IMR-90 (cell line): ENCODE measurements at regions not wholly inside any gene's neighbourhood (a gene's known extent, or its start where the extent isn't known, plus 50 kb on each side); places are given as distances from the start of the nearest gene placed in this dataset.

Experiments used
- ATAC-seq: fragments of 200-7000 bp; cut with Tn5 transposase; 2 replicates; pipeline ENCODE4 v1.9.1; 2020; ENCODE audit warnings: low read depth, mild to moderate bottlenecking, moderate library complexity
- BruUV-seq: library from RNA; stranded (reverse); fragments of 400-500 nt; replicated peaks from 2 replicates; lab custom pipeline; 2021; lab: Mats Ljungman, UMichigan
- CTCF ChIA-PET: fragments of 300-600 bp; formaldehyde crosslinking; extraction: SDS; loops from one replicate; lab custom pipeline; 2021; ENCODE audit warnings: antibody characterized with exemption; lab: Yijun Ruan, JAX
- POLR2A ChIA-PET: fragments of 300-600 bp; sonication (Branson Sonifier 250); formaldehyde crosslinking; loops from one replicate; lab custom pipeline; 2022; ENCODE audit warnings: antibody characterized with exemption; ENCODE audit not compliant: unreplicated experiment; lab: Charles Lee
- DNase-seq: peaks from one replicate; pipeline ENCODE4 v3.0.0; 2013
- H2AFZ ChIP-seq: replicated peaks from 2 replicates; pipeline ENCODE3; 2013; ENCODE audit warnings: low read length, mild to moderate bottlenecking; ENCODE audit not compliant: poor library complexity
- H2AK5ac ChIP-seq: 2 replicates; pipeline ENCODE4 v1.6.1; 2013; ENCODE audit warnings: low read depth, low read length, inconsistent platforms
- H2AK9ac ChIP-seq: replicated peaks from 2 replicates; pipeline ENCODE3; 2013; ENCODE audit warnings: mild to moderate bottlenecking, low read depth, low read length, moderate library complexity; ENCODE audit not compliant: poor library complexity
- H2BK120ac ChIP-seq: 2 replicates; pipeline ENCODE4 v1.6.1; 2013; ENCODE audit warnings: low read depth, low read length, inconsistent platforms
- H2BK15ac ChIP-seq: 3 replicates; pipeline ENCODE4 v1.6.1; 2013; ENCODE audit warnings: low read depth, low read length, inconsistent platforms
- H2BK20ac ChIP-seq: 2 replicates; pipeline ENCODE4 v1.6.1; 2013; ENCODE audit warnings: low read depth, mild to moderate bottlenecking, inconsistent platforms, low read length, moderate library complexity
- H2BK5ac ChIP-seq: 2 replicates; pipeline ENCODE4 v1.6.1; 2013; ENCODE audit warnings: mild to moderate bottlenecking, low read depth, low read length, inconsistent platforms; ENCODE audit not compliant: poor library complexity, severe bottlenecking
- H3K14ac ChIP-seq: replicated peaks from 2 replicates; pipeline ENCODE4 v1.6.1; 2013; ENCODE audit warnings: low read depth, low read length, inconsistent platforms
- H3K18ac ChIP-seq: 2 replicates; pipeline ENCODE4 v1.6.1; 2013; ENCODE audit warnings: low read depth, low read length, control low read depth
- H3K23ac ChIP-seq: 2 replicates; pipeline ENCODE4 v1.6.1; 2013; ENCODE audit warnings: low read depth, low read length, inconsistent platforms
- H3K27ac ChIP-seq: 2 replicates; pipeline ENCODE4 v1.5.1; 2013; ENCODE audit warnings: mild to moderate bottlenecking, control low read depth, low read length; ENCODE audit not compliant: insufficient read depth
- H3K27me3 ChIP-seq: 2 replicates; pipeline ENCODE4 v1.6.1; 2013; ENCODE audit warnings: low read length; ENCODE audit not compliant: control insufficient read depth, insufficient read depth
- H3K36me3 ChIP-seq: 2 replicates; pipeline ENCODE4 v1.6.1; 2013; ENCODE audit warnings: low read length, mixed read lengths; ENCODE audit not compliant: control insufficient read depth, insufficient read depth
- H3K4ac ChIP-seq: 2 replicates; pipeline ENCODE4 v1.6.1; 2013; ENCODE audit warnings: low read depth, low read length, inconsistent platforms
- H3K4me1 ChIP-seq: 2 replicates; pipeline ENCODE4 v1.6.1; 2013; ENCODE audit warnings: low read length, mixed read lengths; ENCODE audit not compliant: control insufficient read depth, insufficient read depth
- H3K4me2 ChIP-seq: 2 replicates; pipeline ENCODE4 v1.6.1; 2013; ENCODE audit warnings: low read depth, mild to moderate bottlenecking, control low read depth, low read length, moderate library complexity
- H3K4me3 ChIP-seq: 2 replicates; pipeline ENCODE4 v1.5.1; 2013; ENCODE audit warnings: low read depth, mild to moderate bottlenecking, control low read depth, low read length, moderate library complexity; ENCODE audit not compliant: insufficient read depth
- H3K56ac ChIP-seq: 2 replicates; pipeline ENCODE4 v1.6.1; 2013; ENCODE audit warnings: low read length, inconsistent platforms; ENCODE audit not compliant: insufficient read depth; ENCODE audit errors: extremely low read depth
- H3K79me1 ChIP-seq, 2 experiments: 2 replicates each; pipeline ENCODE4 v1.6.1; 2013; ENCODE audit warnings: low read length in 2 of 2, inconsistent platforms in 1 of 2, low read depth in 1 of 2
- H3K9ac ChIP-seq: 2 replicates; pipeline ENCODE4 v1.6.1; 2013; ENCODE audit warnings: low read depth, low read length, control low read depth
- H3K9me1 ChIP-seq: 2 replicates; pipeline ENCODE4 v1.6.1; 2013; ENCODE audit warnings: low read length, inconsistent platforms; ENCODE audit not compliant: insufficient read depth
- H3K9me3 ChIP-seq: 2 replicates; pipeline ENCODE4 v1.6.1; 2013; ENCODE audit warnings: low read length; ENCODE audit not compliant: control insufficient read depth, insufficient read depth
- H4K20me1 ChIP-seq: 2 replicates; pipeline ENCODE4 v1.6.1; 2013; ENCODE audit warnings: low read length, inconsistent platforms; ENCODE audit not compliant: insufficient read depth
- H4K5ac ChIP-seq: 2 replicates; pipeline ENCODE4 v1.6.1; 2013; ENCODE audit warnings: mild to moderate bottlenecking, low read depth, low read length, control low read depth
- H4K8ac ChIP-seq, 2 experiments: 2 replicates each; pipeline ENCODE4 v1.6.1; 2013; ENCODE audit warnings: low read depth in 2 of 2, low read length in 2 of 2, control low read depth in 1 of 2, inconsistent platforms in 1 of 2
- H4K91ac ChIP-seq: 2 replicates; pipeline ENCODE4 v1.6.1; 2013; ENCODE audit warnings: low read depth, low read length, inconsistent platforms; ENCODE audit not compliant: insufficient read depth
- CEBPB ChIP-seq: IDR thresholded peaks from 2 replicates; pipeline ENCODE4 v1.6.1; 2012; ENCODE audit warnings: low read depth, low read length, improper control_type of control experiment
- MAFK ChIP-seq: IDR thresholded peaks from 2 replicates; pipeline ENCODE4 v1.6.1; 2012; ENCODE audit warnings: low read depth, low read length, improper control_type of control experiment
- MAZ ChIP-seq: IDR thresholded peaks from 2 replicates; pipeline ENCODE4 v1.6.1; 2012; ENCODE audit warnings: low read depth, mild to moderate bottlenecking, low read length, improper control_type of control experiment, moderate library complexity, borderline replicate concordance
- RAD21 ChIP-seq: IDR thresholded peaks from 2 replicates; pipeline ENCODE4 v1.6.1; 2012; ENCODE audit warnings: low read length, improper control_type of control experiment
- RCOR1 ChIP-seq: IDR thresholded peaks from 2 replicates; pipeline ENCODE4 v1.6.1; 2012; ENCODE audit warnings: mild to moderate bottlenecking, low read length, improper control_type of control experiment; ENCODE audit not compliant: insufficient replicate concordance
- SMC3 ChIP-seq: fragments of 150-350 bp; IDR thresholded peaks from 2 replicates; pipeline ENCODE4 v1.6.1; 2016; ENCODE audit warnings: low read depth, mild to moderate bottlenecking, antibody characterized with exemption, low read length, moderate library complexity
- WGBS, 2 experiments: methylation state at CpG; one replicate each; pipeline versions ENCODE4 v1.1.5 to v1.1.7; 2013; ENCODE audit warnings: missing lambda C conversion rate in 2 of 2; ENCODE audit not compliant: insufficient read length in 1 of 2; ENCODE audit errors: extremely low coverage in 2 of 2; 5-methylcytosine and 5-hydroxymethylcytosine counted together
- dilution Hi-C: fragments of 300-500 bp; cut with HindIII; formaldehyde crosslinking; loops from one replicate; pipeline ENCODE4 v1.14.3; 2018; ENCODE audit warnings: low sequenced_read_pairs; ENCODE audit not compliant: unreplicated experiment
- in situ Hi-C: fragments of 300-500 bp; cut with MboI; formaldehyde crosslinking; loops from 3 replicates; pipeline ENCODE4 v1.14.3; 2019; ENCODE audit warnings: low sequenced_read_pairs, inconsistent platforms, mixed read lengths
- intact Hi-C: fragments of 100-400 bp; cut with micrococcal nuclease; formaldehyde crosslinking; loops from 2 replicates; pipeline ENCODE4 v1.10.0; 2022
- TF ChIP-seq, protein P1 (sequence below): fragments of 150-350 bp; IDR thresholded peaks from 2 replicates; pipeline ENCODE4 v1.6.1; 2017; ENCODE audit warnings: mild to moderate bottlenecking, antibody characterized with exemption, low read length, low read depth
- TF ChIP-seq, protein P2 (sequence below): conservative IDR thresholded peaks from 2 replicates; pipeline ENCODE4 v1.5.1; 2012; ENCODE audit warnings: mild to moderate bottlenecking, low read depth, low read length, improper control_type of control experiment

DNA sequence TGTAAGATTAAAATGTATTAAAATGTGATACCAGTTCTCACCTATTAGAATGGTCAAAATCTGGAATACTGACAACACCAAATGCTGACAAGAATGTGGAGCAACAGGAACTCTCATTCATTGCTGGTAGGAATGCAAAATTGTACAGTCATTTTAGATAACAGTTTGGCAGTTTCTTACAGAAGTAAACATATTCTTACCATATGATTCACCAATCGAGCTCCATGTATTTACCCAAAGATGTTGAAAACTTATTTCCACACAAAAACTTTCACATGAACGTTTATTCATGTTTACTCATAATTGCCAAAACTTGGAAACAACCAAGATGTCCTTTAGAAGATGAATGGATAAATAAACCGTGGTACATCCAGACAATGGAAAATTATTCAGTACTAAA is 1193.5 kb upstream of the ACVR2A start:
- Histone ChIP-seq H3K27ac (no peak overlapping the region), H4K5ac (no peak overlapping the region), H2BK120ac (no peak overlapping the region), H3K9me3 (no peaks in the 10 kb centered on the region), H2AK9ac (no peak overlapping the region), H3K18ac (no peak overlapping the region), H3K23ac (no peak overlapping the region), H3K4ac (no peak overlapping the region), H3K79me1 (no peaks in the 10 kb centered on the region), H3K56ac (no peak overlapping the region), H3K27me3 (no peaks in the 10 kb centered on the region), H2BK15ac (no peak overlapping the region), H3K14ac (no peak overlapping the region), H2BK5ac (no peak overlapping the region), H4K8ac (no peak overlapping the region), H2AK5ac (no peak overlapping the region), H3K36me3 (no peaks in the 10 kb centered on the region), H3K4me2 (no peak overlapping the region), H3K9ac (no peak overlapping the region), H3K4me1 (no peaks in the 10 kb centered on the region), H2AFZ (no peak overlapping the region), H4K91ac (no peak overlapping the region), H3K4me3 (no peak overlapping the region), H3K9me1 (no peaks in the 10 kb centered on the region), H4K20me1 (no peaks in the 10 kb centered on the region), H2BK20ac (no peak overlapping the region)
- ATAC-seq (no peak), DNase-seq (peak; percentile 32)
- dilution Hi-C loops, result no loop called here
- CTCF ChIA-PET, result no interaction called here
- POLR2A ChIA-PET, result no interaction called here
- no TSS peak for BruUV-seq
- WGBS, 2 experiments, result no CpG with 5 or more reads among the region's 3 CpGs
- TF ChIP-seq, protein P1, sequence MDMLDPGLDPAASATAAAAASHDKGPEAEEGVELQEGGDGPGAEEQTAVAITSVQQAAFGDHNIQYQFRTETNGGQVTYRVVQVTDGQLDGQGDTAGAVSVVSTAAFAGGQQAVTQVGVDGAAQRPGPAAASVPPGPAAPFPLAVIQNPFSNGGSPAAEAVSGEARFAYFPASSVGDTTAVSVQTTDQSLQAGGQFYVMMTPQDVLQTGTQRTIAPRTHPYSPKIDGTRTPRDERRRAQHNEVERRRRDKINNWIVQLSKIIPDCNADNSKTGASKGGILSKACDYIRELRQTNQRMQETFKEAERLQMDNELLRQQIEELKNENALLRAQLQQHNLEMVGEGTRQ, result no peak
- TF ChIP-seq SMC3 (no peak), MAZ (no peak), CEBPB (no peak), RCOR1 (no peak), RAD21 (no peak), MAFK (no peak)
- TF ChIP-seq, protein P2, sequence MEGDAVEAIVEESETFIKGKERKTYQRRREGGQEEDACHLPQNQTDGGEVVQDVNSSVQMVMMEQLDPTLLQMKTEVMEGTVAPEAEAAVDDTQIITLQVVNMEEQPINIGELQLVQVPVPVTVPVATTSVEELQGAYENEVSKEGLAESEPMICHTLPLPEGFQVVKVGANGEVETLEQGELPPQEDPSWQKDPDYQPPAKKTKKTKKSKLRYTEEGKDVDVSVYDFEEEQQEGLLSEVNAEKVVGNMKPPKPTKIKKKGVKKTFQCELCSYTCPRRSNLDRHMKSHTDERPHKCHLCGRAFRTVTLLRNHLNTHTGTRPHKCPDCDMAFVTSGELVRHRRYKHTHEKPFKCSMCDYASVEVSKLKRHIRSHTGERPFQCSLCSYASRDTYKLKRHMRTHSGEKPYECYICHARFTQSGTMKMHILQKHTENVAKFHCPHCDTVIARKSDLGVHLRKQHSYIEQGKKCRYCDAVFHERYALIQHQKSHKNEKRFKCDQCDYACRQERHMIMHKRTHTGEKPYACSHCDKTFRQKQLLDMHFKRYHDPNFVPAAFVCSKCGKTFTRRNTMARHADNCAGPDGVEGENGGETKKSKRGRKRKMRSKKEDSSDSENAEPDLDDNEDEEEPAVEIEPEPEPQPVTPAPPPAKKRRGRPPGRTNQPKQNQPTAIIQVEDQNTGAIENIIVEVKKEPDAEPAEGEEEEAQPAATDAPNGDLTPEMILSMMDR, result no peak
- intact Hi-C loops, result no loop called here
- in situ Hi-C loops, result no loop called here
